Breast epithelium (tissue), 4 donors: ENCODE measurements at regions not wholly inside any gene's neighbourhood (a gene's known extent, or its start where the extent isn't known, plus 50 kb on each side); places are given as distances from the start of the nearest gene placed in this dataset.
A peak's percentile ranks its signal among the peaks of the same experiment; 100 is the strongest.
"Not testable (repeated sequence)": the region's sequence is repeated elsewhere in the genome, so short reads cannot be mapped to it uniquely, and the experiment has no call there.

Experiments used
- DNase-seq, 2 donors: peaks; one replicate each; pipeline ENCODE4 v3.0.0-alpha.2; 2019; ENCODE audit warnings: low spot score in 2 of 2
- H3K27ac ChIP-seq, 2 donors: fragments of 200-600 bp; sonication (generic) in 1 of 2; one replicate each; pipeline ENCODE4 v1.5.1; 2016 to 2019; ENCODE audit warnings: mild to moderate bottlenecking in 1 of 2
- H3K27me3 ChIP-seq, 2 donors: fragments of 200-600 bp; sonication (generic) in 1 of 2; one replicate each; pipeline versions ENCODE4 v1.5.1 to v1.6.0; 2017 to 2019; ENCODE audit warnings: control low read depth in 1 of 2, mild to moderate bottlenecking in 1 of 2
- H3K36me3 ChIP-seq: fragments of 200-600 bp; one replicate; pipeline ENCODE4 v1.5.1; 2019
- H3K4me1 ChIP-seq, 2 donors: fragments of 200-600 bp; sonication (generic); one replicate each; pipeline ENCODE4 v1.5.1; 2016 to 2019; ENCODE audit warnings: control low read depth in 1 of 2
- H3K4me3 ChIP-seq, 3 donors: fragments of 200-600 bp; sonication (generic); 1 replicate in 2 of 3; 2 replicates in 1 of 3; pipeline ENCODE4 v1.5.1; 2016 to 2019; ENCODE audit warnings: mild to moderate bottlenecking in 3 of 3, moderate library complexity in 2 of 3
- H3K9me3 ChIP-seq, 2 donors: fragments of 200-600 bp; sonication (generic) in 1 of 2; one replicate each; pipeline ENCODE4 v1.5.1; 2016 to 2019; ENCODE audit warnings: control low read depth in 1 of 2
- POLR2A ChIP-seq: fragments of 450-650 bp; IDR thresholded peaks from one replicate; pipeline ENCODE4 v1.6.1; 2016; ENCODE audit warnings: antibody characterized with exemption, mild to moderate bottlenecking, moderate library complexity
- POLR2AphosphoS5 ChIP-seq, 3 donors: sonication (generic); formaldehyde crosslinking; IDR thresholded peaks; one replicate each; pipeline ENCODE4 v1.6.1; 2017; ENCODE audit warnings: antibody characterized with exemption in 3 of 3
- intact Hi-C: fragments of 100-400 bp; cut with DNase I; formaldehyde crosslinking; loops from one replicate; pipeline ENCODE4 v1.15.1; 2023; ENCODE audit warnings: low total_unique reads
- TF ChIP-seq, protein P1 (sequence below), 3 donors: fragments of 450-650 bp; IDR thresholded peaks; one replicate each; pipeline ENCODE4 v1.5.1; 2016 to 2017; ENCODE audit warnings: antibody characterized with exemption in 3 of 3, mild to moderate bottlenecking in 3 of 3, moderate library complexity in 3 of 3

GRCh38 chr2:35503738-35504199 lies 851.8 kb upstream of the CRIM1 start:
- Histone ChIP-seq H3K4me3 (no peak overlapping the region), H3K36me3 (no peaks in the 10 kb centered on the region), H3K27me3 (no peaks in the 10 kb centered on the region), H3K9me3 (no peaks in the 10 kb centered on the region), H3K4me1 (no peaks in the 10 kb centered on the region), H3K27ac (peak overlapping the region in 1 of 2 donors; percentile 1)
- intact Hi-C loops, result no loop called here
- no peak for DNase-seq
- TF ChIP-seq POLR2A (no peak), POLR2AphosphoS5 (IDR thresholded peaks at IDR 0.05) (no peak)
- TF ChIP-seq, protein P1, sequence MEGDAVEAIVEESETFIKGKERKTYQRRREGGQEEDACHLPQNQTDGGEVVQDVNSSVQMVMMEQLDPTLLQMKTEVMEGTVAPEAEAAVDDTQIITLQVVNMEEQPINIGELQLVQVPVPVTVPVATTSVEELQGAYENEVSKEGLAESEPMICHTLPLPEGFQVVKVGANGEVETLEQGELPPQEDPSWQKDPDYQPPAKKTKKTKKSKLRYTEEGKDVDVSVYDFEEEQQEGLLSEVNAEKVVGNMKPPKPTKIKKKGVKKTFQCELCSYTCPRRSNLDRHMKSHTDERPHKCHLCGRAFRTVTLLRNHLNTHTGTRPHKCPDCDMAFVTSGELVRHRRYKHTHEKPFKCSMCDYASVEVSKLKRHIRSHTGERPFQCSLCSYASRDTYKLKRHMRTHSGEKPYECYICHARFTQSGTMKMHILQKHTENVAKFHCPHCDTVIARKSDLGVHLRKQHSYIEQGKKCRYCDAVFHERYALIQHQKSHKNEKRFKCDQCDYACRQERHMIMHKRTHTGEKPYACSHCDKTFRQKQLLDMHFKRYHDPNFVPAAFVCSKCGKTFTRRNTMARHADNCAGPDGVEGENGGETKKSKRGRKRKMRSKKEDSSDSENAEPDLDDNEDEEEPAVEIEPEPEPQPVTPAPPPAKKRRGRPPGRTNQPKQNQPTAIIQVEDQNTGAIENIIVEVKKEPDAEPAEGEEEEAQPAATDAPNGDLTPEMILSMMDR (IDR thresholded peaks at IDR 0.05), result no peak

DNA sequence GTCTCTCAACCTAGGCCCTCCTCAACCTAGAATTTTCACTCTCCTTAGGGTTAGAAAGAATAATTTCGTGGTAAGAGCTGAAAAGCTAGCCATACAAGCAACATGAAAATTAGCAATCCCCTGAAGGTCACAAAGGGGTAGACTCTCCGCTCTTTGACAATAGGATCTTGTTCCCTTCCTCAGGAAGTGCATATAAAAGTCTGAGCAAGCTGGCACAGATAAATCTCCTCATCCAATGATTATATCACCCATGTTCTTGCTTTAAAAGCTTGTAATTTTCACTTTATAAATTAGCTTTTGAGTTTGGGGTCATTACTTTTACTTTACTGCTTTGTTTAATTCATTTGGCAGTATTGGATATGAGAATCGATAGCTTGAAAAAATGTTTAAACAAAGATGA lies 852.3 kb upstream of the CRIM1 start:
- H3K4me3 ChIP-seq, result no peak overlapping the region
- H3K27ac ChIP-seq, result peak overlapping the region in 1 of 2 donors; percentile 1
- no peaks in the 10 kb centered on the region for H3K4me1 ChIP-seq
- no peaks in the 10 kb centered on the region for H3K27me3 ChIP-seq
- H3K36me3 ChIP-seq, result no peaks in the 10 kb centered on the region
- intact Hi-C loops, result no loop called here
- H3K9me3 ChIP-seq, result no peaks in the 10 kb centered on the region
- TF ChIP-seq POLR2AphosphoS5 (IDR thresholded peaks at IDR 0.05) (no peak), POLR2A (no peak)
- TF ChIP-seq, protein P1 (IDR thresholded peaks at IDR 0.05), result no peak
- no peak for DNase-seq

DNA sequence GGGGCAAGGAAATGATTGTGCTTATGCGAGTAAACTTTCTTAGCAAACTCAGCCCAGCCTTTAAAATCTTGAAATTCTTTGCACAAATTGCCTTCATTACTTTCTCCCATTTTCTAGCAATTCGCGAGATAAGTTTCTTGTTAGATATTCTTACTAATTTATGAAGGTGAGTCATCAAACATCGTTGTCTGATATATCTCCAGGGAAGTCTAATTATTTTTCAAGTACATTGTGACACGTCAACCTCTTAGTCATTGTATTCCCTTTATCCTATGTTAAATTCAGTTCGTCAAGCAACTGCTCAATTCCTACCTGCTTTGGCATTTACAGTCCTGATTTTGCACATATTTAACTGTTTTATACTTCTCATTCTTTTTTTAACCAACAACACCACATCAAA lies 854.5 kb upstream of the CRIM1 start:
- Histone ChIP-seq H3K36me3 (no peaks in the 10 kb centered on the region), H3K9me3 (no peaks in the 10 kb centered on the region), H3K27me3 (no peaks in the 10 kb centered on the region), H3K4me3 (no peak overlapping the region), H3K27ac (no peak overlapping the region), H3K4me1 (no peaks in the 10 kb centered on the region)
- TF ChIP-seq, protein P1 (IDR thresholded peaks at IDR 0.05), result no peak
- TF ChIP-seq POLR2AphosphoS5 (IDR thresholded peaks at IDR 0.05), result no peak
- intact Hi-C loops, result no loop called here
- DNase-seq, result no peak

GRCh38 chr2:35496022-35496421 lies 859.6 kb upstream of the CRIM1 start:
- no peak for TF ChIP-seq POLR2A
- TF ChIP-seq, protein P1 (IDR thresholded peaks at IDR 0.05), result no peak
- TF ChIP-seq POLR2AphosphoS5 (IDR thresholded peaks at IDR 0.05), result no peak
- no peaks in the 10 kb centered on the region for H3K9me3 ChIP-seq

DNA sequence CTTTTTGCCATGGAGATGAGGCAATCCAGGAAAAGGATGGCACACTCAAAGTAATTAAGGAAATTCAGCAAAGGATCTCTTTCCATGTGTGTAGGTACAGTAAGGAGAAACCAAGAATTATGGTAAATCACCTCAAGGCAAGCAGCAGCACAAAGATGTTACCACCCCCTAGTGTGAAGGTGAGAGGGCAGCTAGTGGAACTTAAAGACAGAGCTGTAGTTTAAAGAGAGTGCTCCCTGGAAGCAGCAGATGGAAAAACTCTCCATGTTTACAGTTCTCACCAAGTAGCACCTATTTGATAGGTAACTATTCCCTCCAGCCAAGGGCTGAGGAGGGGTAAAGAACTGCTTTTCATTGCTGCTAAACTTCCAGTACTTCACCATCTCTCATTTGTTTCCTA lies 860.4 kb upstream of the CRIM1 start:
- no peak for TF ChIP-seq POLR2A
- TF ChIP-seq, protein P1 (IDR thresholded peaks at IDR 0.05), result no peak
- TF ChIP-seq POLR2AphosphoS5 (IDR thresholded peaks at IDR 0.05), result no peak
- no peak for DNase-seq
- Histone ChIP-seq H3K4me1 (no peaks in the 10 kb centered on the region), H3K36me3 (no peaks in the 10 kb centered on the region), H3K27me3 (no peaks in the 10 kb centered on the region), H3K27ac (no peak overlapping the region), H3K4me3 (no peak overlapping the region), H3K9me3 (no peaks in the 10 kb centered on the region)
- intact Hi-C loops, result no loop called here

More at GRCh38 chr2:35496022-35496421, 859.6 kb upstream of the CRIM1 start:
- no peak overlapping the region for H3K27ac ChIP-seq
- H3K36me3 ChIP-seq, result no peaks in the 10 kb centered on the region
- DNase-seq, result no peak
- no peaks in the 10 kb centered on the region for H3K4me1 ChIP-seq
- H3K27me3 ChIP-seq, result no peaks in the 10 kb centered on the region
- H3K4me3 ChIP-seq, result no peak overlapping the region
- intact Hi-C loops, result no loop called here

- H3K4me1 ChIP-seq, H3K4me3 ChIP-seq, H3K9me3 ChIP-seq, intact Hi-C loops, H3K27me3 ChIP-seq, H3K36me3 ChIP-seq, DNase-seq, H3K27ac ChIP-seq: not testable (repeated sequence)
These were observed 877.5 kb upstream of the CRIM1 start for GRCh38 chr2:35478121-35478520.
